ENCODE measurements at regions not wholly inside any gene's neighbourhood (a gene's known extent, or its start where the extent isn't known, plus 50 kb on each side); places are given as distances from the start of the nearest gene placed in this dataset.

- no peak overlapping the region for H2AFZ ChIP-seq (ENCODE audit: low read depth, low read length)
Measured at GRCh38 chr13:33651766-33652165, 166.2 kb upstream of the RFC3 start.

GRCh38 chr13:33657274-33657673 is 160.7 kb upstream of the RFC3 start:
- H3K9me2 ChIP-seq (ENCODE audit: insufficient read depth, low read length) = no peaks in the 10 kb centered on the region
- H3K27me3 ChIP-seq (ENCODE audit: insufficient read depth, low read depth, low read length) = no peaks in the 10 kb centered on the region
- no peaks in the 10 kb centered on the region for H3F3A ChIP-seq (ENCODE audit: insufficient read depth, low read length, poor library complexity, severe bottlenecking)
- no peaks in the 10 kb centered on the region for H3K79me2 ChIP-seq (replicated peaks; ENCODE audit: insufficient read depth, low read length)
- H3K36me3 ChIP-seq (ENCODE audit: insufficient read depth, low read length) = no peaks in the 10 kb centered on the region
- no peak overlapping the region for H3K4me2 ChIP-seq (ENCODE audit: low read length)
- H2AFZ ChIP-seq (ENCODE audit: low read depth, low read length) = no peak overlapping the region
- H3K9me3 ChIP-seq (ENCODE audit: low read length) = no peaks in the 10 kb centered on the region
- no peak overlapping the region for H3K4me3 ChIP-seq (ENCODE audit: low read length)
- H3K27ac ChIP-seq (ENCODE audit: low read length) = no peak overlapping the region
- TF ChIP-seq RAD21 (conservative IDR thresholded peaks at IDR 0.05) (no peak), REST (IDR thresholded peaks at IDR 0.05; ENCODE audit: borderline replicate concordance) (no peak), POLR2AphosphoS5 (IDR thresholded peaks at IDR 0.05) (no peak), EP300 (conservative IDR thresholded peaks at IDR 0.05; ENCODE audit: poor library complexity, severe bottlenecking) (no peak), MXI1 (conservative IDR thresholded peaks at IDR 0.05; ENCODE audit: poor library complexity, severe bottlenecking) (no peak), CTCF (IDR thresholded peaks at IDR 0.05; ENCODE audit: poor library complexity, severe bottlenecking) (no peak), EZH2 (IDR thresholded peaks at IDR 0.05; ENCODE audit: borderline replicate concordance, insufficient read depth, low read length, poor library complexity, severe bottlenecking) (no peak), TAF1 (IDR thresholded peaks at IDR 0.05; ENCODE audit: low read depth) (no peak), SMC3 (conservative IDR thresholded peaks at IDR 0.05; ENCODE audit: poor library complexity) (no peak)
- H3K9ac ChIP-seq (ENCODE audit: low read length) = no peak overlapping the region
- H4K20me1 ChIP-seq (ENCODE audit: insufficient read depth) = no peaks in the 10 kb centered on the region

More at GRCh38 chr13:33651766-33652165, 166.2 kb upstream of the RFC3 start:
- no peak overlapping the region for H3K4me2 ChIP-seq (ENCODE audit: low read length)
- no peak for TF ChIP-seq TAF1 (IDR thresholded peaks at IDR 0.05; ENCODE audit: low read depth)
- TF ChIP-seq SMC3 (conservative IDR thresholded peaks at IDR 0.05; ENCODE audit: poor library complexity) = no peak
- no peak for TF ChIP-seq POLR2AphosphoS5 (IDR thresholded peaks at IDR 0.05)
- no peaks in the 10 kb centered on the region for H3K79me2 ChIP-seq (replicated peaks; ENCODE audit: insufficient read depth, low read length)
- no peak overlapping the region for H3K27ac ChIP-seq (ENCODE audit: low read length)
- no peak overlapping the region for H3K4me3 ChIP-seq (ENCODE audit: low read length)
- H3K9ac ChIP-seq (ENCODE audit: low read length) = no peak overlapping the region
- H4K20me1 ChIP-seq (ENCODE audit: insufficient read depth) = no peaks in the 10 kb centered on the region
- no peaks in the 10 kb centered on the region for H3K9me3 ChIP-seq (ENCODE audit: low read length)
- no peaks in the 10 kb centered on the region for H3K36me3 ChIP-seq (ENCODE audit: insufficient read depth, low read length)
- no peaks in the 10 kb centered on the region for H3K9me2 ChIP-seq (ENCODE audit: insufficient read depth, low read length)
- H3F3A ChIP-seq (ENCODE audit: insufficient read depth, low read length, poor library complexity, severe bottlenecking) = no peaks in the 10 kb centered on the region
- H3K27me3 ChIP-seq (ENCODE audit: insufficient read depth, low read depth, low read length) = no peaks in the 10 kb centered on the region

GRCh38 chr13:33659466-33659865 is 158.5 kb upstream of the RFC3 start:
- Histone ChIP-seq H3K79me2 (replicated peaks; ENCODE audit: insufficient read depth, low read length) (no peaks in the 10 kb centered on the region), H3K9me2 (ENCODE audit: insufficient read depth, low read length) (no peaks in the 10 kb centered on the region), H3K4me2 (ENCODE audit: low read length) (no peak overlapping the region), H3K27ac (ENCODE audit: low read length) (no peak overlapping the region), H3K4me3 (ENCODE audit: low read length) (no peak overlapping the region), H4K20me1 (ENCODE audit: insufficient read depth) (no peaks in the 10 kb centered on the region), H3K9me3 (ENCODE audit: low read length) (no peaks in the 10 kb centered on the region), H3F3A (ENCODE audit: insufficient read depth, low read length, poor library complexity, severe bottlenecking) (no peaks in the 10 kb centered on the region), H3K36me3 (ENCODE audit: insufficient read depth, low read length) (no peaks in the 10 kb centered on the region), H3K9ac (ENCODE audit: low read length) (no peak overlapping the region), H2AFZ (ENCODE audit: low read depth, low read length) (no peak overlapping the region), H3K27me3 (ENCODE audit: insufficient read depth, low read depth, low read length) (no peaks in the 10 kb centered on the region)
- TF ChIP-seq EP300 (conservative IDR thresholded peaks at IDR 0.05; ENCODE audit: poor library complexity, severe bottlenecking) (no peak), SMC3 (conservative IDR thresholded peaks at IDR 0.05; ENCODE audit: poor library complexity) (no peak), POLR2AphosphoS5 (IDR thresholded peaks at IDR 0.05) (no peak), CTCF (IDR thresholded peaks at IDR 0.05; ENCODE audit: poor library complexity, severe bottlenecking) (no peak), MXI1 (conservative IDR thresholded peaks at IDR 0.05; ENCODE audit: poor library complexity, severe bottlenecking) (no peak), RAD21 (conservative IDR thresholded peaks at IDR 0.05) (no peak), EZH2 (IDR thresholded peaks at IDR 0.05; ENCODE audit: borderline replicate concordance, insufficient read depth, low read length, poor library complexity, severe bottlenecking) (no peak), REST (IDR thresholded peaks at IDR 0.05; ENCODE audit: borderline replicate concordance) (no peak)
